ENCODE measurements at regions not wholly inside any gene's neighbourhood (a gene's known extent, or its start where the extent isn't known, plus 50 kb on each side); places are given as distances from the start of the nearest gene placed in this dataset.

- no peaks in the 10 kb centered on the region for H3K9me3 ChIP-seq (ENCODE audit: control extremely low read depth in 1 of 3, control insufficient read depth in 2 of 3, insufficient read depth in 1 of 3, low read length in 2 of 3)
- H2AFZ ChIP-seq (ENCODE audit: insufficient read depth, low read depth, low read length, poor library complexity, severe bottlenecking), result no peak overlapping the region
- ChIA-PET CTCF (no interaction called here), POLR2A (no interaction called here)
- Mint-ChIP-seq H3K27me3 (peaks cover 5% of the 10 kb centered on the region), H3K27ac (no peak overlapping the region), H3K4me1 (no peaks in the 10 kb centered on the region), H3K9me3 (ENCODE audit: insufficient read depth) (no peaks in the 10 kb centered on the region), H3K4me3 (no peak overlapping the region)
- H3K27ac ChIP-seq (ENCODE audit: low read length in 2 of 2), result no peak overlapping the region
- H3K79me2 ChIP-seq (ENCODE audit: control insufficient read depth, insufficient read depth, low read length), result no peaks in the 10 kb centered on the region
- TF ChIP-seq CTCF (IDR thresholded peaks at IDR 0.05), result no peak
- no peak for TF ChIP-seq EZH2 (IDR thresholded peaks at IDR 0.05; ENCODE audit: borderline replicate concordance, insufficient read depth, low read depth, low read length, poor library complexity, severe bottlenecking)
- H3K9ac ChIP-seq (ENCODE audit: low read length), result no peak overlapping the region
- H3K27me3 ChIP-seq (replicated peaks in 1 of 4; ENCODE audit: control extremely low read depth in 1 of 4, control insufficient read depth in 3 of 4, insufficient read depth in 4 of 4, low read length in 3 of 4), result peaks cover 0 to 3% (median 0%) of the 10 kb centered on the region in 4 experiments
- DNase-seq, result no peak
- H3K4me1 ChIP-seq (ENCODE audit: control insufficient read depth in 2 of 2, insufficient read depth in 2 of 2, low read length in 2 of 2), result no peaks in the 10 kb centered on the region
- ATAC-seq (ENCODE audit: low read depth), result no peak
- H3K4me3 ChIP-seq (ENCODE audit: control extremely low read depth in 1 of 5, extremely low read depth in 1 of 5, insufficient read depth in 1 of 5, low read depth in 2 of 5, low read length in 4 of 5), result no peak overlapping the region
- H3K4me2 ChIP-seq (replicated peaks; ENCODE audit: low read depth, low read length, poor library complexity, severe bottlenecking), result no peak overlapping the region
- H4K20me1 ChIP-seq (ENCODE audit: control insufficient read depth, insufficient read depth, low read length, poor library complexity, severe bottlenecking), result no peaks in the 10 kb centered on the region
- WGBS (ENCODE audit: insufficient coverage), result 0% methylated on average over 1 of the region's 1 CpG
- H3K36me3 ChIP-seq (replicated peaks in 1 of 2; ENCODE audit: control extremely low read depth in 1 of 2, control insufficient read depth in 1 of 2, extremely low read depth in 1 of 2, insufficient read depth in 2 of 2, low read length in 1 of 2), result no peaks in the 10 kb centered on the region
- intact Hi-C loops (cut with micrococcal nuclease), result no loop called here
Measured at GRCh38 chr22:34763496-34763895, 302.5 kb upstream of the ISX start.

DNA sequence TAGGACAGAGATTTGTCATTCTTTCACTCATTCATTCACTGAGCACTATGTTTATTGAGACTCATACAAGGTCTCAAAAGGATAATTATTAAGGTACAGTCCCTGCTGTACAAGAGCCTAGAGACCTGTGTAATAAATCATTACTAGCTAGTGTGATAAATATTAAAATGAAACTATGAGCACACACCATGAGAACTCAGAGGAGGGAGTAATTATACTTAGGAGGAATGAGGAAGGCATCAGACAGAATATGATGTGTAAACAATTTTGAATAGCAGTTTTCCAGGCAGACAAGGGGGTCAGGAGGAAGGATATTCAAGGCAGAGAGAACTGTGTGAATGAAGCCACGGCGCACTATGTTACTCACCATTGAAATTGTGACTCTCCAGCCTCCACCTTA lies 300.8 kb upstream of the ISX start:
- DNase-seq, result no peak
- Histone ChIP-seq H3K27ac (ENCODE audit: low read length in 2 of 2) (no peak overlapping the region), H3K9me3 (ENCODE audit: control extremely low read depth in 1 of 3, control insufficient read depth in 2 of 3, insufficient read depth in 1 of 3, low read length in 2 of 3) (no peaks in the 10 kb centered on the region), H3K79me2 (ENCODE audit: control insufficient read depth, insufficient read depth, low read length) (no peaks in the 10 kb centered on the region), H3K4me1 (ENCODE audit: control insufficient read depth in 2 of 2, insufficient read depth in 2 of 2, low read length in 2 of 2) (no peaks in the 10 kb centered on the region), H4K20me1 (ENCODE audit: control insufficient read depth, insufficient read depth, low read length, poor library complexity, severe bottlenecking) (no peaks in the 10 kb centered on the region), H2AFZ (ENCODE audit: insufficient read depth, low read depth, low read length, poor library complexity, severe bottlenecking) (no peak overlapping the region), H3K27me3 (replicated peaks in 1 of 4; ENCODE audit: control extremely low read depth in 1 of 4, control insufficient read depth in 3 of 4, insufficient read depth in 4 of 4, low read length in 3 of 4) (peaks cover 0 to 3% (median 0%) of the 10 kb centered on the region in 4 experiments), H3K9ac (ENCODE audit: low read length) (no peak overlapping the region), H3K36me3 (replicated peaks in 1 of 2; ENCODE audit: control extremely low read depth in 1 of 2, control insufficient read depth in 1 of 2, extremely low read depth in 1 of 2, insufficient read depth in 2 of 2, low read length in 1 of 2) (no peaks in the 10 kb centered on the region), H3K4me3 (ENCODE audit: control extremely low read depth in 1 of 5, extremely low read depth in 1 of 5, insufficient read depth in 1 of 5, low read depth in 2 of 5, low read length in 4 of 5) (no peak overlapping the region), H3K4me2 (replicated peaks; ENCODE audit: low read depth, low read length, poor library complexity, severe bottlenecking) (no peak overlapping the region)
- ChIA-PET POLR2A (no interaction called here), CTCF (no interaction called here)
- intact Hi-C loops (cut with micrococcal nuclease), result no loop called here
- Mint-ChIP-seq H3K27me3 (peaks cover 5% of the 10 kb centered on the region), H3K4me1 (no peaks in the 10 kb centered on the region), H3K9me3 (ENCODE audit: insufficient read depth) (no peaks in the 10 kb centered on the region), H3K4me3 (no peak overlapping the region), H3K27ac (no peak overlapping the region)
- WGBS (ENCODE audit: insufficient coverage), result no CpG with 5 or more reads among the region's 2 CpGs
- no peak for TF ChIP-seq CTCF (IDR thresholded peaks at IDR 0.05)
- no peak for TF ChIP-seq EZH2 (IDR thresholded peaks at IDR 0.05; ENCODE audit: borderline replicate concordance, insufficient read depth, low read depth, low read length, poor library complexity, severe bottlenecking)
- ATAC-seq (ENCODE audit: low read depth), result no peak

All from B cell (primary cell).